ENCODE measurements at regions not wholly inside any gene's neighbourhood (a gene's known extent, or its start where the extent isn't known, plus 50 kb on each side); places are given as distances from the start of the nearest gene placed in this dataset.
A peak's percentile ranks its signal among the peaks of the same experiment; 100 is the strongest.

DNA sequence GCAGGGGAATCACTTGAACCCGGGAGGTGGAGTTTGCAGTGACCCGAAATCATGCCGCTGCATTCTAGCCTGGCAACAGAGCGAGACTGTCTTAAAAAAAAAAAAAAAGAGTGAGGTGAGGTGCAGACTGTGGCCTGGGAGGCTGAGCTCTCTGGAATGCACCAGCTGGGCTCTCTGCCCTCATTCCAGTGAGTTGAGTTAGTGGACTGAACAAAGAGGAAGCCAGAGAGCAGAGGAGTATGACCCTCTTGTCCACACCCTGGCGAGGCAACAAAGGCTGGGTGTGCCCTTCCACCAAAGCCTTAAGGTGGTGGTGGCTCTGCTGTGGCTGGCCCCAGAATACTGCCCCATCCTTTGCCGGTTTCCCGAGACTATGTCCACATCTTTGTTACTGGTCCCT, 71.3 kb upstream of the ACKR3 start:
- no peak for DNase-seq (ENCODE audit: low read depth in 2 of 2)

- no peak for DNase-seq (ENCODE audit: low read depth in 2 of 2)
Observed at GRCh38 chr2:236499691-236500578, 69.7 kb upstream of the ACKR3 start.

DNA sequence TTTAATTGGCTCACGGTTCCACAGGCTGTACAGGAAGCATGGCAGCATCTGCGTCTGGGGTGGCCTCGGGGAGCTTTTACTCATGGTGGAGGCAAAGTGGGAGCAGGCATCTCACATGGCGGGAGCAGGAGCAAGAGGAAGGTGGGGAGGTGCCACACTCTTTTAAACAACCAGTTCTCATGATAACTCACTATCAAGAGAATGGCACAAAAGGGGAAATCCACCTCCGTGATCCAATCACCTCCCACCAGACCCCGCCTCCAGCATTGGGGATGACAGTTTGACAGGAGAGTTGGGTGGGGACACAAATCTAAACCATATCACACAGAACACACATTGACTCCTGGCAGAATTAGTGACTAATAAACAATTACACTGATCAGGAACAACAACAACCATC, 68.6 kb upstream of the ACKR3 start:
- no peak for DNase-seq (ENCODE audit: low read depth in 2 of 2)

GRCh38 chr2:236501531-236501930, 68.1 kb upstream of the ACKR3 start:
- DNase-seq (ENCODE audit: low read depth in 2 of 2): no peak

- no peak for DNase-seq (ENCODE audit: low read depth in 2 of 2)
Observed at GRCh38 chr2:236503100-236503499, 66.5 kb upstream of the ACKR3 start.

DNA sequence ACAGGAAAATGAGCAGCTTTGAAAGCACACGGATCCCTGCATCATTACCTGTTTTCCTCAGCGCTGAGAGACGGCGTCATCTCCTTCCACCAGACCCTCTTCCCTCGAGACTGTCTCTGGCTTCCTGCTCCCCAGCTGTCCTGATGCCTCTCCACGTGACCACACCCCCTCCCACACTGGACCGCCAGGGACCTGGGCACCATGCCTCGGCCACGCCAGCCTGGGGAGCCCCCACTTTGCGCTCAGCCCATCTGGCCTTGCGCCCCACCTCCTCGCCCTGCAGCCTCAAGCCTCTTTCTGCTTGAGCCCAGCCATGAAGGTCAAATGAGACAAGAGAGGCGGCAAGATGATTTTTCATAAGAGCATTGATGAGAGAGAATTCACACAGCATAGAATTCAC, 66.0 kb upstream of the ACKR3 start:
- no peak for DNase-seq (ENCODE audit: low read depth in 2 of 2)

DNA sequence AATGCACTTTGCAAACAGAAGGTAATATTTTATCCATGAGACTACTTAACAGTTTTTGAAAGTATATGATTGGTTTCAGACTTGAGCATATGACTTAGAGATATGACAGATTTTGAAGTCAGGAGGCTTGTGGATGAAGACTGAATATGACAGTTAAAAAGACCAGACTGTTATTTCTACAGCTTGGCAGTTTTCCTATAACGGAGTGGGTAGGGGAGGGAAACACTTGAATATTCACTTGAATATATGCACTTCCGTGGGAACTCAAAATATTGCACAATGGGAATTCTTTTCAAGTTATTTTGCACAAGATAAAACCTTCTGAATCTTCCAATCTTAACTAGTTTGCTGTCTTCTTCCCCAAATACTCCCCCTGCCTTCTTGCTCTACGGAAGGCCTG, 64.6 kb upstream of the ACKR3 start:
- DNase-seq (ENCODE audit: low read depth in 2 of 2): no peak

GRCh38 chr2:236505648-236506047, 64.0 kb upstream of the ACKR3 start:
- no peak for DNase-seq (ENCODE audit: low read depth in 2 of 2)

- DNase-seq (ENCODE audit: low read depth in 2 of 2): peak in 1 of 2 experiments; percentile 19
Observed at GRCh38 chr2:236507393-236508085, 62.1 kb upstream of the ACKR3 start.

GRCh38 chr2:236508466-236508865, 61.2 kb upstream of the ACKR3 start:
- no peak for DNase-seq (ENCODE audit: low read depth in 2 of 2)

DNA sequence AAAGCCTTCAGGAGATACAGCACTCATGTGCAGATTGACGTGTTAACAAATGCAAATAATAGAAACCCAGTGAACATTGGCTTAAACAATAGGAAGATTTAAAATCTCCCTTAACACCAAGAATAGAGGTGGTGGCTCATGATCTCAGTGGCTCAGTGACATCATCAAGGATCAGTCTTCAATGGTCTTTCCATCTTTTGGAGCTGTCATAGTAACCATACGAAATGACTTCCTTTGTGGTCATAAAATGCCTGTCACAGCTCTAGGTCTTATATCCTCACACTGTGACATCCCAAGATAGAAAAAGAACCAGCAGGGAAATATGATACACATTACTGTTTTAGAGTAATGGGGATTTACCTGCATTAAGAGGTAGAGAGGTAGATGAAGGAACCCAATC, 59.6 kb upstream of the ACKR3 start:
- DNase-seq (ENCODE audit: low read depth in 2 of 2): no peak

DNA sequence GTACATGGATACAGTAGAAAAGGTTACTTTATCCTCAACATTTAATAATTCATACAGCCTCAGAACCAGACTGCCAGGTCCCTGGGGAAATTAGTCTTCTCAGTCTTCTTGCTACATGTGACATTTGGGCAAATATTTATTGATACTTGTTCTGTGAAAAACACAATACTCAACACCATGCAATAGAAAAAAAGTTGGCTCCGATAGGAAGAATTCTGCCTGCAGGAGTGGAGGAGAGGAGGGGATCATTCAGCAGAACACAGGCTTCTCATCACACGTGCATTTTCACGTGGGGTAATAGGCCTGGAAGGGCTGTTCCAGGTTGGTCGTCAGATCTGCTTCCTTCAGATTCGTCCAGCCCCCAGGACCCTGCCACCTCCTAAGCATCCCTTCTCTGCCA, 58.4 kb upstream of the ACKR3 start:
- no peak for DNase-seq (ENCODE audit: low read depth in 2 of 2)

DNA sequence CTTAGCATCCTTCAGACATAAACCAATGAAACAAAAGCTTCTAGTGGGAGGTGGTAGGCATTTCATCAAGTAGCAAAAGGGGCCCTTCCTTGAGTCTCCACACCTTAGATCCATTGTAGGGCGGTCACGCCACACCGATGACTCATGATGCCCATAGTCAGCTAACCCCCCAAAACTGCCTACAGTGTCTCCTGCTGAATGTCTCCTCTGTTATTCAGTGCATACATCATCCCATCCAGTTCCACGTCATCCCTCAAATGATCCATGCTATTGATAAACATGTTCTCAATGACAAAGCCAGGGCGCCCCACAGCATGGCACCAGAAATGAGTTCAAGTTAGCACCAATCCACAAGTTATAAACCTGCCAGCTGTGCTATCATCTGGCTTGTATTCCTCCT, 57.4 kb upstream of the ACKR3 start:
- no peak for DNase-seq (ENCODE audit: low read depth in 2 of 2)

- peak in 1 of 2 experiments; percentile 21 for DNase-seq (ENCODE audit: low read depth in 2 of 2)
Observed at GRCh38 chr2:236512902-236513435, 56.7 kb upstream of the ACKR3 start.

DNA sequence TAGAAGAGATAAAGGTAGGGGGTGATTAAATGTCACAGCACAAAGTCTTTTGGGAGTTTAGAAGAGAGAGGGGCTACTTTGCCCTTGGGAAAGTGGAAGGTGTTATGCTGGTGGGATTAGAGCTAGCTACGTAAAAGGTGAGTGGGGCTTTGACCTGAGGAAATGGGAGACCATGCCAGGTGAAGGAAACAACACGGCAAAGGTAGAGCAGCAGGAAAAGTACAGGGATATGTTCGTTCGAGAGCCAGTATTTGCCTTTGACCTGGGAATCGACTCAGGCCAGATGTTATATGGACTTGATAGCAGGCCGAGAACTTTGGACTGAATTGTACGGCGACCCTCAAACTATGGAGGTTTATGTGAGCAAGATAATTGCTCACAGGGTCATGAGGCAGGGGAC, 55.7 kb upstream of the ACKR3 start:
- DNase-seq (ENCODE audit: low read depth in 2 of 2): no peak

DNA sequence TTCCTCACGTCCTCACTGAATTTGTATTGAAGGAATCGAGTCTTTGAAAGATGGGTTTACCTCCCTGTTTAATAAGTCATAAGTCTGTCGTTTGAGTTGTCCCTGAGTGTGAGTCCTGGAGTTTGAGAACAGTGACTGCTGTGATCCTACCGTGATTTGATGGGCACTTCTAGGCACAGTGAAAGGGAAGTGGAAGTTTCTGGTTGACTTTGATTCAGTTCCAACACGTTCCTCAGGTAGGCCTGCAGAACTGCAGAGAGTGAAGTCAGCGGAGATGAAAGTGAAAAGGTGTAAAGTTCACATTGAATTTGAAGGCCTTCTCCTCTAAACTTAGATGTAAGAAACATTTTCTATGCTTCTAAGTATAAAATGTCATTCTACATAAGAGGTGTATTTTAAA, 52.9 kb upstream of the ACKR3 start:
- no peak for DNase-seq (ENCODE audit: low read depth in 2 of 2)

DNA sequence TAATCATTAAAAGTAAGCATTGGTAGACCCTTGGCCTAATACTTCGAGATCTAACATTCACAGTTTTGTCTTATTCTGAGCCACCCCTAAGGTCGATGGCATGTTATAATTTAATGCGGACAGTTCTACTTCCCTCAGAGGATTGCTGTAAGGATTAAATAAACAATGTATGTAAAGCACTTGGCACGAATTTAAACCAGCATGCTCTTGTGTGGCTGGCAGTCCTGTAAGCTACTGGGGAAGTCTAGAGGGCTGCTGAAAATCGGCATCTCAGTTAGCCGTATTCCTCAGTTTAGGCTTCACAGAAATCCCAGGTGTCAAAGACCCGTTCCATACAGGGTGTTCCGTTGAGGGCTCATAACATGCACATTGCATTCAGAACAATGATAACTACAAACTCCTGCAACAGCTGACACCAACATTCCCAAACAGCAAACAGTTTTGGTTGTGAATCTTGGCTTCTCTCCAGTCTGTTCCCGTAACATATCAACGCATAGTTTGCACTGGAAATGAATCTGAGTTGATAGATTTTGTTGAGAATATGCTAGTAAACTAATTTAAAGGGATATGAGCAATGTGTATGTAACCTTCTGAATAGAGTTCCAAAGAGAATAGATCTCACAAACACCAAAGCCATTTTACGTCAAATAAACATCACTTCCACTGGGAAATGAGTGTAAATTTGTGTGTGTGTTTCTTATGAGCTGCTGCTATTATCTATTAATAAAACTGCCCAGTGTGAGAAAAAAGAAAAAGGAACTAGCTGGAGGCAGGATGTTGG, 52.2 kb upstream of the ACKR3 start:
- no peak for DNase-seq (ENCODE audit: low read depth in 2 of 2)
